ENCODE measurements at regions not wholly inside any gene's neighbourhood (a gene's known extent, or its start where the extent isn't known, plus 50 kb on each side); places are given as distances from the start of the nearest gene placed in this dataset.

- Histone ChIP-seq H3K27me3 (ENCODE audit: insufficient read depth in 3 of 3, low read length in 2 of 3) (no peaks in the 10 kb centered on the region), H3K9me3 (no peaks in the 10 kb centered on the region), H3K36me3 (ENCODE audit: insufficient read depth in 1 of 2, low read depth in 1 of 2) (no peaks in the 10 kb centered on the region), H3K4me3 (no peak overlapping the region), H3K27ac (no peak overlapping the region), H3K4me1 (no peaks in the 10 kb centered on the region)
- intact Hi-C loops (cut with DNase I) = no loop called here
- no peak for ATAC-seq
- TF ChIP-seq, protein P1, sequence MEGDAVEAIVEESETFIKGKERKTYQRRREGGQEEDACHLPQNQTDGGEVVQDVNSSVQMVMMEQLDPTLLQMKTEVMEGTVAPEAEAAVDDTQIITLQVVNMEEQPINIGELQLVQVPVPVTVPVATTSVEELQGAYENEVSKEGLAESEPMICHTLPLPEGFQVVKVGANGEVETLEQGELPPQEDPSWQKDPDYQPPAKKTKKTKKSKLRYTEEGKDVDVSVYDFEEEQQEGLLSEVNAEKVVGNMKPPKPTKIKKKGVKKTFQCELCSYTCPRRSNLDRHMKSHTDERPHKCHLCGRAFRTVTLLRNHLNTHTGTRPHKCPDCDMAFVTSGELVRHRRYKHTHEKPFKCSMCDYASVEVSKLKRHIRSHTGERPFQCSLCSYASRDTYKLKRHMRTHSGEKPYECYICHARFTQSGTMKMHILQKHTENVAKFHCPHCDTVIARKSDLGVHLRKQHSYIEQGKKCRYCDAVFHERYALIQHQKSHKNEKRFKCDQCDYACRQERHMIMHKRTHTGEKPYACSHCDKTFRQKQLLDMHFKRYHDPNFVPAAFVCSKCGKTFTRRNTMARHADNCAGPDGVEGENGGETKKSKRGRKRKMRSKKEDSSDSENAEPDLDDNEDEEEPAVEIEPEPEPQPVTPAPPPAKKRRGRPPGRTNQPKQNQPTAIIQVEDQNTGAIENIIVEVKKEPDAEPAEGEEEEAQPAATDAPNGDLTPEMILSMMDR (IDR thresholded peaks at IDR 0.05) = no peak
- 70 to 76% (median 71%) methylated on average over 9 of the region's 9 CpGs for WGBS, 3 donors
- no peak for DNase-seq
These were observed 555.2 kb downstream of the ACTL7B start for GRCh38 chr9:108300306-108301287.

DNA sequence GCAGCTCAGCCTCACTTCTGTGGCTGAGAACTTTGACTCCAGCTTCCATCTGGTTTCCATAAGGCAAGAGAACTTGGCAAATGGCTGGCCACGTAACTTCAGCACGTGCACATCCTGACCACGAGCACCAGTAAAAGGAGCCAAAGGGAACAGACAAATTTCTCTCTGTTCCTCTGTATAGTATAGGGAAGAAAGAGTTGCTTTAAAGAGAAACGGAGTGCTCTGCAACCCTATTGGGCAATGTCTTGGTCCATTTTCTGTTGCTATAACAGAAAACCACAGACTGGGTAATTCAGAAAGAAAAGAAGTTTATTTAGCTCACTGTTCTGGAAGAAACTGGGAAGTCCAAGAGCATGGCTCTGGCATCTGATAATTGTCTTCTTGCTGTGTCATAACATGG, 558.7 kb downstream of the ACTL7B start:
- H3K9me3 ChIP-seq = no peaks in the 10 kb centered on the region
- H3K27me3 ChIP-seq (ENCODE audit: insufficient read depth in 3 of 3, low read length in 2 of 3) = no peaks in the 10 kb centered on the region
- H3K36me3 ChIP-seq (ENCODE audit: insufficient read depth in 1 of 2, low read depth in 1 of 2) = no peaks in the 10 kb centered on the region
- H3K4me1 ChIP-seq = no peaks in the 10 kb centered on the region
- WGBS, 3 donors = 56 to 74% (median 72%) methylated on average over 4 of the region's 4 CpGs
- intact Hi-C loops (cut with DNase I) = no loop called here
- no peak overlapping the region for H3K27ac ChIP-seq
- ATAC-seq (peak in 1 of 4 donors; percentile 38), DNase-seq (peak; percentile 30 to 50)
- H3K4me3 ChIP-seq = no peak overlapping the region
- TF ChIP-seq, protein P1 (IDR thresholded peaks at IDR 0.05) = no peak

DNA sequence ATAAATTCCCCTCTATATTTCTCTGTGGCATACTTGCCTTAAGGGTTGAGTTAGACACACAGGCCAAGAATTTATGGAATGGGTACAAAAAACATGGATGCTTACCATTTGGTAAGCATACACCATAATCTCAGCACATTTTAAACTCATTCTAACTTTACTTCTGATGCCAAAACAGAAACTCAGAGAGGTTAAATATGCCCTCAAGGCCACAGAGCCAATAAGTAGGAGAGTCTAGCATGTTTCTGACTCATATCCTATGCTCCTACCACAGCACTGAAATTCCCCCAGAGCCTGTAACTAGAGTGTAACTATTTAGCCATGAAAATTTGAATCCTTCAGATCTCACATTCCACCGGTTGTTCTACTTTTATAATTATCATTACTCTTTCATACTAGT, 559.7 kb downstream of the ACTL7B start:
- ATAC-seq (no peak), DNase-seq (no peak)
- intact Hi-C loops (cut with DNase I) = no loop called here
- no peak overlapping the region for H3K27ac ChIP-seq
- H3K9me3 ChIP-seq = no peaks in the 10 kb centered on the region
- no peak overlapping the region for H3K4me3 ChIP-seq
- TF ChIP-seq, protein P1 (IDR thresholded peaks at IDR 0.05) = no peak
- no peaks in the 10 kb centered on the region for H3K4me1 ChIP-seq
- H3K27me3 ChIP-seq (ENCODE audit: insufficient read depth in 3 of 3, low read length in 2 of 3) = no peaks in the 10 kb centered on the region
- 50 to 71% (median 71%) methylated on average over 1 of the region's 1 CpG for WGBS, 3 donors
- no peaks in the 10 kb centered on the region for H3K36me3 ChIP-seq (ENCODE audit: insufficient read depth in 1 of 2, low read depth in 1 of 2)

DNA sequence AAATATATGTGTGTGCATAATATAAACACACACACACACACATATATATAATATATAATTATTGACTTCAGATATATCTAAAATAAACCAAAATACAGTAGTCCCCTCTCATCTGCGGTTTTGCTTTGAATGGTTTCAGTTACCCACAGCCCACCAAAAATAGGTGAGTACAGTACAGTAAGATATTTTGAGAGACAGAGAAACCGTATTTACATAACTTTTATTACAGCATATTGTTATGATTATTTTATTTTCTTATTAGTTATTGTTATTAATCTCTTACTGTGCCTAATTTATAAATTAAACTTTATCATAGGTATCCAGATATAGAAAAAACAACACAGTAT, 564.2 kb downstream of the ACTL7B start:
- WGBS, 3 donors = 93 to 100% (median 97%) methylated on average over 2 of the region's 2 CpGs
- H3K9me3 ChIP-seq = no peaks in the 10 kb centered on the region

More for the DNA sequence above, 564.2 kb downstream of the ACTL7B start:
- no peak overlapping the region for H3K27ac ChIP-seq
- ATAC-seq = no peak
- H3K36me3 ChIP-seq (ENCODE audit: insufficient read depth in 1 of 2, low read depth in 1 of 2) = no peaks in the 10 kb centered on the region
- no peak overlapping the region for H3K4me3 ChIP-seq
- no peaks in the 10 kb centered on the region for H3K27me3 ChIP-seq (ENCODE audit: insufficient read depth in 3 of 3, low read length in 2 of 3)
- intact Hi-C loops (cut with DNase I) = no loop called here
- no peak for DNase-seq
- TF ChIP-seq, protein P1 (IDR thresholded peaks at IDR 0.05) = no peak
- no peaks in the 10 kb centered on the region for H3K4me1 ChIP-seq
